Limb (tissue), 2 donors: ENCODE measurements at regions not wholly inside any gene's neighbourhood (a gene's known extent, or its start where the extent isn't known, plus 50 kb on each side); places are given as distances from the start of the nearest gene placed in this dataset.
"Not testable (repeated sequence)": the region's sequence is repeated elsewhere in the genome, so short reads cannot be mapped to it uniquely, and the experiment has no call there.

Experiments
- DNase-seq, 2 donors: peaks; one replicate each; pipeline ENCODE4 v3.0.0-alpha.2; 2016; ENCODE audit errors: extremely low spot score in 2 of 2

DNA sequence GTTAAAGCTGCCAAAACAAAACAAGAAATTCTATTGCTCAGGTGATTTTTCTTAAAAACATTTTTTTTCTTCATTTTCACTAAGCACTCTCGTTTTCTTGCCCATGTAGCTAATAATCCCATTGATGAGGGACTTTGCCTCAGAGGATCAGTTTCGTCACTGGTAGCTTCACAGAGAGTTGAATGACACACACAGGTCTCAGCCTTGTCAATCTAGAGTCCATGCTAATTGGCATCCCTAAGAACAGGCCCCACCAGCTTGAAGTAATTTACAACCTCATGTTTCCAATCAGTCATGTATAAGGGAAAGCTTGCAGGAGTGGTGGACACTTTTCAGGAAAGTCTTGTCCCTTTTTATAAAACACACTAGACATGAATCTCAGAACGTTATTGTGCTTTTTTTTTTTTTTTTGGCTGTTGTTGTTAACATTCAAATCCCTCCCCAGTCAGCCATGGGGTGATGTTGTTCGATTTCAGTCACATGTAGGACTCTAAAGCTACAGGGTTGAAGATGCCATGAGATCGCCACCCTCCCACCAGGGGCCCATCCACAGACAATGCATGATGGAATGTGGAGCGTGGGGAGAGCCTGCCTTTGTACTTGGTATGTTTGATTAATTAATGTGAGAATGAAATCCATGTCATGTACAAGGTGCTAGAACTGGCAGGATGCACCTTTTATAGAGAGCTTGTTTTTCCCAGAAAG is 232.4 kb upstream of the FZD8 start:
- no peak for DNase-seq

DNA sequence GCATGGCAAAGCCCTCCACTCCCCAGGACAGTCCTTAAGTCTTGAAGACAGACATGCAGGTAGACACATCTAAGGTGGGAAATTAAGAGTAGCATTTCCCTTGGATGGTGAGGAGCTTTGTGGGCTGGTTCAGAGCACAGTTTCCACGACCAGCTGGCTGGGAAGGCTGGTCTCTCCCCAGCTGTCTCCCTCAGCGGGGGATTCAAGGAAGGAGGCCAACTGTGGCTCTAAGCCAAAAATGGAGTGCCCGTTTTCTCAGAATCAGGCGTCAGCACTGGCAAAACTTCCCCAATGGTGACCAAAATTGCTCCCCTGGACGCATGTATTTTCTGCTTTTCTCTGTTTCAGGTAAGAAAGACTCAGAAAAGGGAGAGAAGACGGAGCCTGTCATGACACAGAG is 230.6 kb upstream of the FZD8 start:
- peak in 1 of 2 donors; percentile 25 for DNase-seq

DNA sequence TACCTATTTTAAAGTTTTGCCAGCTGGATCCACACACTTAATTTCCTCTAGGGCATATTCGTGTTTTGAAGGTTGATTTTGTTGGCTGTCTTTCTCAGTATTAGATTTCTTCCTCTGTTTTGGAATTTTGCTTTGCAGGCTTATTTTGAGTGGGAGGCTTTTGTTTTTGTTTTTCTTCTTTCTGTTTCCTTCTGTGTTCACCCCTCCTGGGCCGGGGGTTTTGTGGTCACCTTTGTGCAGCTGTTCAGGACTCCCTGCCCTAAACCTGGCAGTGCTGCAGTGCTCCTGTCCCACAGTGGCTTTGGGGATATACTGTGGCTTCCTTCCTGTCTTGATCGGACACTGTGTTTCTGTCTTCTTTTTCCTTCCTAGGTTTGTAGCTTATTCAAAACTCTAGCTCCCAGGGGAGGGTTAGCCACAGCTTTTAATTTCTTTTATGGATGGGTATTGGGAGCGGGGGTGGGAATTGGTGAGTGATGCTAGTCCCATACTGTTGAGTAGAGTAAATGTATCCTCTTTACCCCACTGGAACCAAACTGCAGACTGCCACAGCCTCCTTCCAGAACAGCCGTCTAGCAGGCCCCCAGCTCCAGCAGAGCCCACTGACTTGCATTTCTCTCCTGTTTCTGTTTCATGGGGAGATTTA is 228.7 kb upstream of the FZD8 start:
- DNase-seq, result no peak

DNA sequence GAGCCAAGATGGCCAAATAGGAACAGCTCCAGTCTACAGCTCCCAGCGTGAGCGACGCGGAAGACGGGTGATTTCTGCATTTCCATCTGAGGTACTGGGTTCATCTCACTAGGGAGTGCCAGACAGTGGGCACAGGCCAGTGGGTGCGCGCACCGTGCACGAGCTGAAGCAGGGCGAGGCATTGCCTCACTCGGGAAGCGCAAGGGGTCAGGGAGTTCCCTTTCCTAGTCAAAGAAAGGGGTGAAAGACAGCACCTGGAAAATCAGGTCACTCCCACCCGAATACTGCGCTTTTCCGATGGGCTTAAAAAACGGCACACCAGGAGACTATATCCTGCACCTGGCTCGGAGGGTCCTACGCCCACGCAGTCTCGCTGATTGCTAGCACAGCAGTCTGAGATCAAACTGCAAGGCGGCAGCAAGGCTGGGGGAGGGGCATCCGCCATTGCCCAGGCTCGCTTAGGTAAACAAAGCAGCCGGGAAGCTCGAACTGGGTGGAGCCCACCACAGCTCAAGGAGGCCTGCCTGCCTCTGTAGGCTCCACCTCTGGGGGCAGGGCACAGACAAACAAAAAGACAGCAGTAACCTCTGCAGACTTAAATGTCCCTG is 216.7 kb upstream of the FZD8 start:
- not testable (repeated sequence) for DNase-seq

DNA sequence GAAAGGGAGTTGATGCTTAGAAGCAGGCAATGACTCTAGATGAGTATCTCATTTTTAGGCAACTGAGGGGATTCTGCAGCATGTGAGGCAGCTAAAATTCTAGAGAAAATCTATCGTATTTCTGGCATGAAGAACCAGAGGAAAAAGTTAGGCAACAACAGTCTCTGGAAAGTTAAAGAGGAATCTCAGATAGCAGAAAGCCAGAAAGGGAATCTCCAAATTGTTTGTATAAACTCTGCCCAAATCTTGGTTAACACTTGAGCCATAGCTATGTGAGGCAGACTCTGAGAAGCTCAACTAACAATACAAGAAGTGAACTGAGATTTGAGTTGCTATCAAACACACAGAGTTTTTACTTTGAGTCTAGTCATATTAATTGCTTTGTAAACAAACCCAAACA is 215.8 kb upstream of the FZD8 start:
- DNase-seq, result no peak

DNA sequence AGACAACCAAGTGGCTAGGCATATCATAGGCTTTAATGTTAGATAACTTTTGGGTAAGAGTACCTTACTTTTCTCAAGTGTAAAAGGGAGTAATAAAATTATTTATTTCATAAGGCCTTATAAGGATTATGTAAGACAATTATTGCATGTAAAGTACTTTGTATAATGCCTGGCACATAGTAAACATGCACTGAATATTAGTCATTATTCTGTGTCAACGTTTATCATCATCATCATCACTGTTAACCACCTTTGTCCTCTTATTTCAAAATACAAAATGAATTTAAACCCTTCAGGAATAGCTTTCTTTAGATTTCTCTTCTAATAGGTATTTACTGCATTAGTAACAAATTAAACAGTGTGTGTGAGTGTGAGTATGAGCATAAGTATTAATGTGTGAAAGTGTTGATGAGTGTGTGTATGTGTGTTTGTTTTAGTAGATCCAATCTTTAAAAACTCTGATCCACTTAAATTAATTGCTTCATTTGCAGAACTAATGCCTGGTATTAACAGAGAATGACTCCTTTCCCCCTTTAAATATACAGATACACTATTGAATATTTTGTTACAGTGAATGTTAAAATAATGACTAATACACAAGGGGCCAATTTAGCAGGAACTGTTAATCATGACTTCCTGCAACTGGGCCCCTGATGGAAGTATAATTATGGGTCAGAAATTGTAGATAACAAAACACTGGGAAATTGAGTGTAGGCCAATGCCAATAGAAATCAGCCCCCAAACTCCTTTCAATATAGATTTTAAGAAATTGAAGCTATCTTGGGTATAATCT is 213.3 kb upstream of the FZD8 start:
- DNase-seq, result no peak

DNA sequence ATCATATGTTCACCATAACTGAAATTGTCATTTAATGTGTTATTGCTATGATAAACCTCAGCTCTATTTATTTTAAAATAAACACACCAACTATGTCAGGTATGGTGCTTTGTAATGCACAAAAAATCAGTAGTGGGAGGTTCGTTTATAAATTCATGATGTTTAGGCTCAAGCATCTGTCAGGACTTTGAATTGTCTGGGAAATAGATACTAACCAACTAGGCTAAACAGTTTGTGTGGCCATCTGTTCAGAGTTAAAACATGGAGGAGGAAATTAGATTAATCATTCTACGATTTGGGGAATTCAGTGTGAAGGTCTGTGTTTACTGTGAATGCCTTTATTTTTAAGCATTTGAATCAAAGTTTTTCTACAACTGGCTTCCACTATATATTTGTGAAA is 212.6 kb upstream of the FZD8 start:
- no peak for DNase-seq

DNA sequence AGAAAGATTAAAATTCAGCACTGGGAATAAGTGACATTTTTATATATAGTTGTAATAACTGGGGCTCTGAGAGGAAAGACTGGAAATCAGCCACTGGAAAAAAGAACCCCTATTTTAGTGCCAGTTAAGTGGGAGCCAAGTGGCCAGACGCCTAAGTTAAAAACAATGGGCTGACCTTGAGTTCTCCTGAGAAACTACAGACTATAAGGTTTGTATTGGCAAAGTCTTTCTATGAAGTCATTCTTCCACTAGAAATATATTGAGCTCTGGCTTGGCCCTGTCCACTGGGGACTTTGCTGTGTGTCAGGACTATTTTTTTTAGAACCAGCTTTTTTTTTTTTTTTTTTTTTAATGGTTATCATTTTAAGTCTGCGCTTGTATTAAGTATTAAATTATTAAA is 210.6 kb upstream of the FZD8 start:
- DNase-seq, result no peak

DNA sequence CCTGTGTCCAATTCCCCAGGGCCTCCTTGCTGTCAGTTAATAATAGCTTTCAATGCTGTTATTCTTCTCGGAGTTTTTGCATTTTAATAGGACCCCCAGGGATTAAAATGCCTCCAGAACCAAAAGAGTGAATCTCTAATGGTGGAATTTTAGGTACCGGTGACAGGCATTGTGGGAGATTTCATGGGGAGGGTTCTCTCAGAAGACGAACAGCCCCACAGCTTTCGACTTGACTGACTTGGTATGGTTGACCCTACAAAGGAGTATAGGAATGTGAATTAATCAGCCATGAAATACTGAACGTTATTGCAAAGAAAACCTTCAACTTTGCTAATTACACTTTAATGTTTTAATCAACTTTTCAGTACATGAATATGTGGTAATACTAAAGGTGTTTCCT is 206.3 kb upstream of the FZD8 start:
- no peak for DNase-seq

DNA sequence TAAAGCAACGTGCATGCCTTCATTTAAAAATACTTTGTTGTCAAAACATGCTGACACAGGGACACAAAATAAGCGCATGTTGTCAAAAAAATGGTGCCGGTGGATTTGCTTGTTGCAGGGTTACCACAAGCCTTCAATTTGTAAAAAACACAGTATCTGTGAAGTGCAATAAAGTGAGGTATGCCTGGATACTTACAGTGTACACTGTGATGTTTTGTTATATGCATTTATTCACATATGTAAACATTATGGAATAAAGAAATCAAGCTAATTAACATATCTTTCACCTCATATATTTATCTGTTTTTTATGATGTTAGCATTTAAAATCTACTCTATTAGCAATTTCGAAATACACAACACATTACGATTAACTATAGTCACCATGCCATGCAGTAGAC is 202.6 kb upstream of the FZD8 start:
- no peak for DNase-seq

DNA sequence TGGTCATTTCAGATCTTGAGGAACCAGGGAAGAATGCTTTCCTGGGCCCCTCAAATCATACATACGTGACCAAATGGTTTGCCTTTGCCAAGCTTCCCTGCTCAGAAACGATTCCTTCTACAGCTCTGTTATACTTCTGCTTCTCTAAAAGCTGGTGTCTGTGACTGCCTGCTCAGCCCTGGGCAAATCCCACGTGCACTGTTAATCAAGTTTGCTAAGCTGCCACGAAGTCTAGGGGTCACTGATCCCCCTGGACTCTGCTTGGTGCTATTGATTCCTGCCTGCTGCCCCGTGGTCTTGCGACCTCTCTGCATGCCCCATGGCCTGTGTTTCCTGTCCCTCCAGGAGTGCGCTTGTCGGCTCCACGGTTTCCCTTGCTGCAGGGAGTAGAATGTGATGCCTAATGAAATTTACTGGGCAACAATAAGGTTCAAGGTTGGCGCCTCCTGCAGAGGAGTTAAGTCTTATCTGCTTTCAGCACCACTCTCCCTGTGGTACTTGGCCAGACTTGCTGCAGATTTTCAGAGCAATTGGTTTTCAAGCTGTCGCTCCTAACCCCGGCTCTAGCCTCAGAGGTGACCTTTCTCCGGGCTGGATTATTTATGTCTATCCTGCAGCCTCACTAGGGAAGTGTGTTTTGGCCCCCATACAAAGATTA is 201.6 kb upstream of the FZD8 start:
- no peak for DNase-seq

DNA sequence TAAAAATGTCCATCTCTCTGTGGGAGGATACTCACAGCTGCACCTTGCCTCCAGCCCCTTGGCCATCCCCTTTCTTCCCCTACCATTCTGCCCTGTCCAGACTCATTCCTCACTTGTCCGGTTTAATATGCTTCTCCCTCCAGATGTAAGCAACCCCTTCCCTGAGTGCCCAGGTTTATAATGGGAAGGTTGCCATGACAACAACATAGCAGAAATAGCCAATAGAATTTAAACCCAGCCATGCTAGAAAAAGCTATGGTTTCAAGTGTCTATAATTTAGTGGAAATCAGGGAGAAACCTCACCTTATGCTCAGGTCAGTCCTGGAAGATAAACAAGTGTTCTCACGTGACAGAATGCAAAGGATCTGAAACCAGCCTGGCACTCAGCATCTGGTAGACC is 196.0 kb upstream of the FZD8 start:
- DNase-seq, result no peak

DNA sequence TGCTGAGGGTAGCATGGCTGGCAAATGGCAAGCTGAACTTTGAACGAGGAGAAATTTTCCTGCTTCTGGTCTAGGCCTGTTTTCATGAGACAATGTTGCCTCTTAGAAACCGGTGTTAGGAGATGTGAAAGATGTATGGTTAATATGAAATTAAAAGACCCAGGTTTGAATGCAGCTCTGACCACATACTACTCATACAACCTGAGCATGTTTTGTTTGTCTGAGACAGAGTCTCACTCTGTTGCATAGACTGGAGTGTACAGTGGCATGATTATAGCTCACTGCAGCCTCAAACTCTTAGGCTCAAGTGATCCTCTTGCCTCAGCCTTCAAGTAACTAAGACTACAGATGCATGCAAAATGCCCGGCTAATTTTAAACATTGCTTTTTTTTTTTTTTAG is 193.4 kb upstream of the FZD8 start:
- no peak for DNase-seq

DNA sequence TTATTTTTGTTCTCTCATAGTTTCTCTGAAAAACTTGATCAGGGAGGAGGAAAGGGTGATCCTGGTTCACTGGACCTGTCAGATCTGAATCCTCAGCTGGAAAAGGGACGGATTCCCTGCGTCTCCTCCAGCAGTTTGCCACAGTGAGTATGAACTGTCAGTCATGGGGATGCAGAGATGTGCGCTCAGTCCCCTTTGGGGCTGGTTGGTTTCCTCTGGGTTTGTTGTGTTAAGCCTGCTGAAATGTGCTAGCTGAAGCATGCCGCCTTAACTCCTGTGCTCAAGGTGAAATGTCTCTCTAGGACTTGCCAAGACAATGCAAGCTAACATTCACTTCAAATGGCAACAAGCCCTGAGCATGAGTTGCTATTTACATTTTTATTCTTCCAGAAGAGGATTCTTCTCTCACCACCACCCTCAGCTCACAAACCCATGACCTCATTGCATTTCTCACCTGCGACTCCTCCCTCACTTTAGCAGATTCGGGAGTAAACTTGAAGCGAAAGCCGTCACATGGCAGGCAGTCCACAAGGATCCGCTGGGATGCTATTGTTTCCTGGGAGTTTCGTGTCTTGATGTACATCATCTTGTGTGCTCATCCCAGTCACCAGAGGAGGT is 192.9 kb upstream of the FZD8 start:
- no peak for DNase-seq

DNA sequence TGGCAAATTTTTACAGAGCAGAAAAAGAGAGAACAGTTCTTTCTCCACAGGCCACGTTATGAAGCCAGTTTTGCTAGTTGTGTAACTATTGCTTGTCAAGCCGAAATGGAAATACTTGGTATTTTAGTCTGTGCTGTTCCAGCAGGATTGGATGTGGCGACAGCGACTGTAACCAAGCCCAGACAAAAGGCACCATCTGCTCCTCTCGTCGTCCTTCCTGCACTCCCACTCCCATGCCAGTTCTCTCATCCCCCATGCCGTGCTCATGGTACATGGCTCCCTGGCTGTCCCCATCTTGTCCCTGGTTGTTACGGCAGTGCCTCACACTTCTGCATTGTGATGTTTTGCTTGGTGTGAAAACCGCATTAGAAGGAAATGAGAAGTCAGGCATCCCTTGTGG is 185.7 kb upstream of the FZD8 start:
- DNase-seq, result no peak

DNA sequence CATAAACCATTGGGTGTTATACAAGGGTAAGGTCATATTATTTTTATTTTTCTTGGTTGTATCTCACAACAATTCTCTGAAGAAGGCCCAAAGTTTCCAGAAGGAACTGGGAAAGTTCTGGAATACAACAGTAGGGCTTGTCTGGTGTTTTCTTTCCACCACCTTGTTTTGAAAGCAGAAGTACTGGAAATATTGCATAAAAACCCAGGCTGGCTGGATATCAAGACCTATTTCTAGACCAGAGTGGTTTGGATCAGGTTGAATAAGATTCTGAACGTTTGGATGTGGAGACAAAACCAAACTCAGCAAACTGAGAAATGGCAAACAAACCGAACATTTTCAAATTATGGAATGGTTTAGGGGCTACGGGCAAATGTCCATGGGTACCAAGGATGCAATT is 182.6 kb upstream of the FZD8 start:
- DNase-seq, result no peak

DNA sequence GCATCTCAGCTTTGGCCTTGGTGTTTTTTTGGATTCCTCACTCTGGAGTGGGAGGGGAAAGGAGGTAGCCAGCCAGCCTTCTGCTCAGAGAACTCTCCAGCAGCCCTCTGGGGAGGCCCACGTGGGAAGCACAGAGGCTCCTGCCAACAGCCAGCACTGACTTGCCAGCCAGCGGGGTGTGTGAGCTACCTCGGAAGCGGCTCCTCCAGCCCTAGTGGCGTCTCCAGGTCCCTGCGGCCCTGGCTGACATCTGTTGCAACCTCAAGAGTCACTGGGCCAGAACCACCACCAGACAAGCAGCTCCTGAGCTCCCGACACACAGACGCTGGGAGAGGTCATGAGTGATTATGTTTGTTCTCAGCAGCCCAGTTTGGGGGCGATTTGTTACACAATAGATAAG is 180.2 kb upstream of the FZD8 start:
- DNase-seq, result peak; percentile 30 to 68

DNA sequence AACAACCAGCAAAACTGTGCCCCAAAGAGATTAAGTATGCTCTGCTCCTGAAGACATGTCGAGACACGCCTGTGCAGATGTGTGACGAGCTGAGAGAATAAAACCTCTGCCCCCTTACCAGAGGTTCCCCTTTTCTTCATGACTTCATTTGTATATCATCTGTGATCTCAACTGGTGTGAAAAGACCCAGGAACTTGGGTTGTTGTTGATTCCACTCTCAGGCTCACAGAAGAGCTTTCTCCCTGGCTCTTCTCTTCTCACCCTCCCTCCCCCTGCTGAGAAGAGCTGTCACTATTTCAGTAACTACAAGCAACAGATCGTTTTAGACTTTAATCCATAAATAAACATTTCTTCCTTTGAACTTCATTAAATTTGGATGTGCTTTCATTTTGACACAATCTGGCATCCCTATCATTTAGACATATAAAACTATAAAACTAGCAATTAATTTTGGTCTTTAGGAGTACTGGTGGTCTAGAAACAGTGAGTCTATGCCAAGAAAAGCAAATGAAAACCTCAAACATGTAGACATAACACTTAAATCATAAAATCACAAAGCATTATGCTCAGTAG is 179.3 kb upstream of the FZD8 start:
- DNase-seq, result no peak

DNA sequence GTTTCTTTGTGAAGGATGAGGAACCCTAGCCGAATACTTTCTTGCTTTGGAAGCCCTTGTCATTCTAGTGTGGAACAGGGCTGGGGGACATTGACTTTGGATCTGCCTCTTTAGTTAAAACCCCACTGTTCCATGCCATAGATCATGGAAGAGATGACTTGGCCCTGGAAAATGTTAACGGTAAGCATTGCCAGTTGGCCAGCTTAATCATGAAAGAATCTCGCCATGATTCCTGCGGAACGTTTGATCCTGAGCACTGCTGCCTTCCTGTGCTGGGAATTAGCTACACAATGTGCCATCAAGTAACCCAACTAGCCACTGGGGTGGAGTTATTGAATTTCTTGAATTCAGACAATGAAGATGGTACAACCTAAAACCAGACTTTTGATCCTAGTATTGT is 177.6 kb upstream of the FZD8 start:
- no peak for DNase-seq

DNA sequence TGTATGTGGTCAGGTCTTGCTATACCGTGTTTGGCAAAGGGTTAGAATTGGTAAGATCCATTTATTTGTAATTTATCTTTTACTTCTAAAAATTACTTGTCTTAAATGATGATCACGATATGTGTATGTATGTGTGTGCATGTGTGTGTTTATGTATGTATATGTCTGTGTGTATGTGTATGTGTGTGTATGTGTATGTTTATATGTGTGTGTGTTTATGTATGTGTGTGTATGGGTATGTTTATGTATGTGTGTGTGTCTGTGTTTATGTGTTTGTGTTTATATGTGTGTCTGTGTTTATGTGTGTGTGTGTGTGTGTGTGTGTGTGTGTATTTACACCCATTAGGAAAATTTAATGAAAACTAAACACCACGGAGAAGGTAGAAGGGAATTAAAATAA is 176.9 kb upstream of the FZD8 start:
- no peak for DNase-seq

DNA sequence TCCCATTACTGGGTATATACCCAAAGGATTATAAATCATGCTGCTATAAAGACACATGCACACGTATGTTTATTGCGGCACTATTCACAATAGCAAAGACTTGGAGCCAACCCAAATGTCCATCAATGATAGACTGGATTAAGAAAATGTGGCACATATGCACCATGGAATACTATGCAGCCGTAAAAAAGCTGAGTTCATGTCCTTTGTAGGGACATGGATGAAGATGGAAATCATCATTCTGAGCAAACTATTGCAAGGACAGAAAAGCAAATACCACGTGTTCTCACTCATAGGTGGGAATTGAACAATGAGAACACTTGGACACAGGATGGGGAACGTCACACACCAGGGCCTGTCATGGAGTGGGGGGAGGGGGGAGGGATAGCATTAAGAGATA is 175.0 kb upstream of the FZD8 start:
- not testable (repeated sequence) for DNase-seq
